ENCODE measurements at regions not wholly inside any gene's neighbourhood (a gene's known extent, or its start where the extent isn't known, plus 50 kb on each side); places are given as distances from the start of the nearest gene placed in this dataset.

GRCh38 chr2:2600366-2600765 is 269.3 kb upstream of the MYT1L start:
- no peak for TF ChIP-seq CTCF (IDR thresholded peaks at IDR 0.05)
- peak; percentile 53 for DNase-seq (ENCODE audit: low spot score)
- no peak overlapping the region for H3K4me3 Mint-ChIP-seq (ENCODE audit: unreplicated experiment)

GRCh38 chr2:2599441-2599840 is 268.4 kb upstream of the MYT1L start:
- Mint-ChIP-seq H3K27ac (ENCODE audit: unreplicated experiment) (no peak overlapping the region), H3K36me3 (ENCODE audit: low read depth) (peaks cover 1% of the 10 kb centered on the region), H3K4me1 (ENCODE audit: low read depth) (no peaks in the 10 kb centered on the region), H3K4me3 (ENCODE audit: unreplicated experiment) (no peak overlapping the region), H3K9me3 (ENCODE audit: low read depth) (peaks cover 14% of the 10 kb centered on the region), H3K27me3 (ENCODE audit: low read depth) (peaks cover 6% of the 10 kb centered on the region)
- no peak for TF ChIP-seq CTCF (IDR thresholded peaks at IDR 0.05)
- DNase-seq (ENCODE audit: low spot score): peak; percentile 48

More at GRCh38 chr2:2600366-2600765, 269.3 kb upstream of the MYT1L start:
- Mint-ChIP-seq H3K27me3 (ENCODE audit: low read depth) (peaks cover 6% of the 10 kb centered on the region), H3K4me1 (ENCODE audit: low read depth) (no peaks in the 10 kb centered on the region), H3K27ac (ENCODE audit: unreplicated experiment) (no peak overlapping the region), H3K36me3 (ENCODE audit: low read depth) (peaks cover 1% of the 10 kb centered on the region), H3K9me3 (ENCODE audit: low read depth) (peaks cover 11% of the 10 kb centered on the region)

- H3K36me3 Mint-ChIP-seq (ENCODE audit: low read depth): peaks cover 1% of the 10 kb centered on the region
- DNase-seq (ENCODE audit: low spot score): no peak
- H3K4me3 Mint-ChIP-seq (ENCODE audit: unreplicated experiment): no peak overlapping the region
- peaks cover 10% of the 10 kb centered on the region for H3K27me3 Mint-ChIP-seq (ENCODE audit: low read depth)
- no peak overlapping the region for H3K27ac Mint-ChIP-seq (ENCODE audit: unreplicated experiment)
- TF ChIP-seq CTCF (IDR thresholded peaks at IDR 0.05): no peak
- peaks cover 14% of the 10 kb centered on the region for H3K9me3 Mint-ChIP-seq (ENCODE audit: low read depth)
- H3K4me1 Mint-ChIP-seq (ENCODE audit: low read depth): no peaks in the 10 kb centered on the region
These were observed 266.6 kb upstream of the MYT1L start for GRCh38 chr2:2597712-2598111.

GRCh38 chr2:2591542-2591940 is 260.5 kb upstream of the MYT1L start:
- H3K36me3 Mint-ChIP-seq (ENCODE audit: low read depth): peaks cover 1% of the 10 kb centered on the region
- no peak overlapping the region for H3K27ac Mint-ChIP-seq (ENCODE audit: unreplicated experiment)
- no peaks in the 10 kb centered on the region for H3K4me1 Mint-ChIP-seq (ENCODE audit: low read depth)
- no peak overlapping the region for H3K4me3 Mint-ChIP-seq (ENCODE audit: unreplicated experiment)
- DNase-seq (ENCODE audit: low spot score): peak; percentile 17
- peaks cover 10% of the 10 kb centered on the region for H3K9me3 Mint-ChIP-seq (ENCODE audit: low read depth)
- TF ChIP-seq CTCF (IDR thresholded peaks at IDR 0.05): no peak
- peaks cover 6% of the 10 kb centered on the region for H3K27me3 Mint-ChIP-seq (ENCODE audit: low read depth)

GRCh38 chr2:2590841-2591541 is 259.9 kb upstream of the MYT1L start:
- H3K27ac Mint-ChIP-seq (ENCODE audit: unreplicated experiment): no peak overlapping the region
- peaks cover 1% of the 10 kb centered on the region for H3K36me3 Mint-ChIP-seq (ENCODE audit: low read depth)
- peaks cover 6% of the 10 kb centered on the region for H3K9me3 Mint-ChIP-seq (ENCODE audit: low read depth)
- H3K4me1 Mint-ChIP-seq (ENCODE audit: low read depth): no peaks in the 10 kb centered on the region
- no peak for TF ChIP-seq CTCF (IDR thresholded peaks at IDR 0.05)
- no peak overlapping the region for H3K4me3 Mint-ChIP-seq (ENCODE audit: unreplicated experiment)
- peak; percentile 22 for DNase-seq (ENCODE audit: low spot score)
- peaks cover 6% of the 10 kb centered on the region for H3K27me3 Mint-ChIP-seq (ENCODE audit: low read depth)

Data from chondrocyte (in vitro differentiated cells).